ENCODE measurements at regions not wholly inside any gene's neighbourhood (a gene's known extent, or its start where the extent isn't known, plus 50 kb on each side); places are given as distances from the start of the nearest gene placed in this dataset.
A peak's percentile ranks its signal among the peaks of the same experiment; 100 is the strongest.

- Histone ChIP-seq H3K4me1 (ENCODE audit: control insufficient read depth, extremely low read depth, insufficient read depth, low read length) (no peaks in the 10 kb centered on the region), H3K27ac (ENCODE audit: insufficient read depth, low read length) (no peak overlapping the region), H3K36me3 (ENCODE audit: control insufficient read depth, insufficient read depth, low read length) (no peaks in the 10 kb centered on the region), H2AFZ (ENCODE audit: low read length) (no peak overlapping the region), H3K4me2 (ENCODE audit: extremely low read depth, insufficient read depth, low read length) (no peak overlapping the region), H3K27me3 (ENCODE audit: control insufficient read depth, insufficient read depth, low read length) (no peaks in the 10 kb centered on the region), H3K4me3 (replicated peaks in 1 of 4; ENCODE audit: control extremely low read depth in 1 of 4, insufficient read depth in 1 of 4, low read depth in 3 of 4, low read length in 4 of 4) (no peak overlapping the region), H3K79me2 (ENCODE audit: control insufficient read depth, insufficient read depth, low read length) (no peaks in the 10 kb centered on the region), H4K20me1 (ENCODE audit: control insufficient read depth, extremely low read depth, insufficient read depth, low read length) (no peaks in the 10 kb centered on the region), H3K9ac (ENCODE audit: insufficient read depth, low read length) (no peak overlapping the region), H3K9me3 (ENCODE audit: control insufficient read depth, insufficient read depth, low read depth, low read length) (no peaks in the 10 kb centered on the region)
- DNase-seq (ENCODE audit: low read depth in 2 of 2): peak in 1 of 2 donors; percentile 45
- TF ChIP-seq EZH2 (IDR thresholded peaks at IDR 0.05; ENCODE audit: low read length, missing control alignments): no peak
- no peak for TF ChIP-seq CTCF (conservative IDR thresholded peaks at IDR 0.05 in 1 of 2, IDR thresholded peaks at IDR 0.05 in 1 of 2; ENCODE audit: low read depth in 1 of 2, low read length in 2 of 2)
Measured at GRCh38 chr5:28234356-28234968, 1196.1 kb upstream of the CDH9 start.

GRCh38 chr5:28226407-28226806, 1188.0 kb upstream of the CDH9 start:
- Histone ChIP-seq H3K27ac (ENCODE audit: insufficient read depth, low read length) (no peak overlapping the region), H3K9ac (ENCODE audit: insufficient read depth, low read length) (no peak overlapping the region), H4K20me1 (ENCODE audit: control insufficient read depth, extremely low read depth, insufficient read depth, low read length) (no peaks in the 10 kb centered on the region), H3K4me1 (ENCODE audit: control insufficient read depth, extremely low read depth, insufficient read depth, low read length) (no peaks in the 10 kb centered on the region), H3K4me2 (ENCODE audit: extremely low read depth, insufficient read depth, low read length) (no peak overlapping the region), H3K79me2 (ENCODE audit: control insufficient read depth, insufficient read depth, low read length) (no peaks in the 10 kb centered on the region), H3K9me3 (ENCODE audit: control insufficient read depth, insufficient read depth, low read depth, low read length) (no peaks in the 10 kb centered on the region), H3K36me3 (ENCODE audit: control insufficient read depth, insufficient read depth, low read length) (no peaks in the 10 kb centered on the region), H3K4me3 (replicated peaks in 1 of 4; ENCODE audit: control extremely low read depth in 1 of 4, insufficient read depth in 1 of 4, low read depth in 3 of 4, low read length in 4 of 4) (no peak overlapping the region), H3K27me3 (ENCODE audit: control insufficient read depth, insufficient read depth, low read length) (no peaks in the 10 kb centered on the region), H2AFZ (ENCODE audit: low read length) (no peak overlapping the region)
- DNase-seq (ENCODE audit: low read depth in 2 of 2): no peak
- TF ChIP-seq EZH2 (IDR thresholded peaks at IDR 0.05; ENCODE audit: low read length, missing control alignments) (no peak), CTCF (conservative IDR thresholded peaks at IDR 0.05 in 1 of 2, IDR thresholded peaks at IDR 0.05 in 1 of 2; ENCODE audit: low read depth in 1 of 2, low read length in 2 of 2) (no peak)

GRCh38 chr5:28219539-28219938, 1181.2 kb upstream of the CDH9 start:
- no peak overlapping the region for H3K9ac ChIP-seq (ENCODE audit: insufficient read depth, low read length)
- no peak for TF ChIP-seq EZH2 (IDR thresholded peaks at IDR 0.05; ENCODE audit: low read length, missing control alignments)
- no peak for TF ChIP-seq CTCF (conservative IDR thresholded peaks at IDR 0.05 in 1 of 2, IDR thresholded peaks at IDR 0.05 in 1 of 2; ENCODE audit: low read depth in 1 of 2, low read length in 2 of 2)
- no peaks in the 10 kb centered on the region for H3K9me3 ChIP-seq (ENCODE audit: control insufficient read depth, insufficient read depth, low read depth, low read length)
- H3K36me3 ChIP-seq (ENCODE audit: control insufficient read depth, insufficient read depth, low read length): no peaks in the 10 kb centered on the region
- no peaks in the 10 kb centered on the region for H3K27me3 ChIP-seq (ENCODE audit: control insufficient read depth, insufficient read depth, low read length)
- H4K20me1 ChIP-seq (ENCODE audit: control insufficient read depth, extremely low read depth, insufficient read depth, low read length): no peaks in the 10 kb centered on the region
- H3K4me3 ChIP-seq (replicated peaks in 1 of 4; ENCODE audit: control extremely low read depth in 1 of 4, insufficient read depth in 1 of 4, low read depth in 3 of 4, low read length in 4 of 4): no peak overlapping the region
- no peak overlapping the region for H3K4me2 ChIP-seq (ENCODE audit: extremely low read depth, insufficient read depth, low read length)
- H3K27ac ChIP-seq (ENCODE audit: insufficient read depth, low read length): no peak overlapping the region
- DNase-seq (ENCODE audit: low read depth in 2 of 2): no peak
- H3K79me2 ChIP-seq (ENCODE audit: control insufficient read depth, insufficient read depth, low read length): no peaks in the 10 kb centered on the region
- no peak overlapping the region for H2AFZ ChIP-seq (ENCODE audit: low read length)
- no peaks in the 10 kb centered on the region for H3K4me1 ChIP-seq (ENCODE audit: control insufficient read depth, extremely low read depth, insufficient read depth, low read length)

Data from fibroblast of lung (primary cell).